ENCODE measurements at regions not wholly inside any gene's neighbourhood (a gene's known extent, or its start where the extent isn't known, plus 50 kb on each side); places are given as distances from the start of the nearest gene placed in this dataset.

GRCh38 chr1:29960156-29960755 lies 723.9 kb downstream of the PTPRU start:
- TF ChIP-seq CTCF (conservative IDR thresholded peaks at IDR 0.05; ENCODE audit: low read depth, low read length): no peak
- DNase-seq (ENCODE audit: low read depth): no peak
- no peak overlapping the region for H3K4me3 ChIP-seq (ENCODE audit: low read depth, low read length)

- H3K4me3 ChIP-seq (ENCODE audit: low read depth, low read length): no peak overlapping the region
- TF ChIP-seq CTCF (conservative IDR thresholded peaks at IDR 0.05; ENCODE audit: low read depth, low read length): no peak
- DNase-seq (ENCODE audit: low read depth): no peak
Observed at GRCh38 chr1:29959356-29959755, 723.0 kb downstream of the PTPRU start.

GRCh38 chr1:29958271-29958670 lies 721.9 kb downstream of the PTPRU start:
- TF ChIP-seq CTCF (conservative IDR thresholded peaks at IDR 0.05; ENCODE audit: low read depth, low read length): no peak
- H3K4me3 ChIP-seq (ENCODE audit: low read depth, low read length): no peak overlapping the region
- no peak for DNase-seq (ENCODE audit: low read depth)

GRCh38 chr1:29956349-29957030 lies 720.2 kb downstream of the PTPRU start:
- DNase-seq (ENCODE audit: low read depth): no peak
- TF ChIP-seq CTCF (conservative IDR thresholded peaks at IDR 0.05; ENCODE audit: low read depth, low read length): no peak
- no peak overlapping the region for H3K4me3 ChIP-seq (ENCODE audit: low read depth, low read length)

- TF ChIP-seq CTCF (conservative IDR thresholded peaks at IDR 0.05; ENCODE audit: low read depth, low read length): no peak
- no peak for DNase-seq (ENCODE audit: low read depth)
- no peak overlapping the region for H3K4me3 ChIP-seq (ENCODE audit: low read depth, low read length)
Observed at GRCh38 chr1:29954591-29954990, 718.3 kb downstream of the PTPRU start.

GRCh38 chr1:29953961-29954360 lies 717.6 kb downstream of the PTPRU start:
- TF ChIP-seq CTCF (conservative IDR thresholded peaks at IDR 0.05; ENCODE audit: low read depth, low read length): no peak
- no peak overlapping the region for H3K4me3 ChIP-seq (ENCODE audit: low read depth, low read length)
- DNase-seq (ENCODE audit: low read depth): no peak

- no peak for DNase-seq (ENCODE audit: low read depth)
- no peak overlapping the region for H3K4me3 ChIP-seq (ENCODE audit: low read depth, low read length)
- TF ChIP-seq CTCF (conservative IDR thresholded peaks at IDR 0.05; ENCODE audit: low read depth, low read length): no peak
Observed at GRCh38 chr1:29949676-29950075, 713.4 kb downstream of the PTPRU start.

All from epithelial cell of proximal tubule (primary cell).